ENCODE measurements at regions not wholly inside any gene's neighbourhood (a gene's known extent, or its start where the extent isn't known, plus 50 kb on each side); places are given as distances from the start of the nearest gene placed in this dataset.

GRCh38 chr20:23224806-23225205, 125.8 kb upstream of the NXT1 start:
- no peak for TF ChIP-seq POLR2A (IDR thresholded peaks at IDR 0.05)
- TF ChIP-seq, protein P1, sequence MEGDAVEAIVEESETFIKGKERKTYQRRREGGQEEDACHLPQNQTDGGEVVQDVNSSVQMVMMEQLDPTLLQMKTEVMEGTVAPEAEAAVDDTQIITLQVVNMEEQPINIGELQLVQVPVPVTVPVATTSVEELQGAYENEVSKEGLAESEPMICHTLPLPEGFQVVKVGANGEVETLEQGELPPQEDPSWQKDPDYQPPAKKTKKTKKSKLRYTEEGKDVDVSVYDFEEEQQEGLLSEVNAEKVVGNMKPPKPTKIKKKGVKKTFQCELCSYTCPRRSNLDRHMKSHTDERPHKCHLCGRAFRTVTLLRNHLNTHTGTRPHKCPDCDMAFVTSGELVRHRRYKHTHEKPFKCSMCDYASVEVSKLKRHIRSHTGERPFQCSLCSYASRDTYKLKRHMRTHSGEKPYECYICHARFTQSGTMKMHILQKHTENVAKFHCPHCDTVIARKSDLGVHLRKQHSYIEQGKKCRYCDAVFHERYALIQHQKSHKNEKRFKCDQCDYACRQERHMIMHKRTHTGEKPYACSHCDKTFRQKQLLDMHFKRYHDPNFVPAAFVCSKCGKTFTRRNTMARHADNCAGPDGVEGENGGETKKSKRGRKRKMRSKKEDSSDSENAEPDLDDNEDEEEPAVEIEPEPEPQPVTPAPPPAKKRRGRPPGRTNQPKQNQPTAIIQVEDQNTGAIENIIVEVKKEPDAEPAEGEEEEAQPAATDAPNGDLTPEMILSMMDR (IDR thresholded peaks at IDR 0.05) = no peak
